HUES48 (cell line): ENCODE measurements at regions not wholly inside any gene's neighbourhood (a gene's known extent, or its start where the extent isn't known, plus 50 kb on each side); places are given as distances from the start of the nearest gene placed in this dataset.

Source experiments
- H3K27ac ChIP-seq: one replicate; pipeline ENCODE4 v1.7.0; 2013; ENCODE audit warnings: low read depth, low read length, inconsistent platforms
- H3K27me3 ChIP-seq: 2 replicates; pipeline ENCODE4 v1.6.1; 2013; ENCODE audit warnings: mild to moderate bottlenecking, low read length; ENCODE audit not compliant: control insufficient read depth, insufficient read depth
- H3K36me3 ChIP-seq: 2 replicates; pipeline ENCODE4 v1.6.1; 2013; ENCODE audit warnings: low read length; ENCODE audit not compliant: control insufficient read depth, insufficient read depth
- H3K4me1 ChIP-seq: 2 replicates; pipeline ENCODE4 v1.6.1; 2013; ENCODE audit warnings: mild to moderate bottlenecking, low read length; ENCODE audit not compliant: control insufficient read depth, insufficient read depth
- H3K4me3 ChIP-seq: 2 replicates; pipeline ENCODE4 v1.5.1; 2013; ENCODE audit warnings: mild to moderate bottlenecking, low read depth, low read length
- H3K9ac ChIP-seq: 2 replicates; pipeline ENCODE4 v1.6.1; 2013; ENCODE audit warnings: mild to moderate bottlenecking, low read depth, low read length, moderate library complexity
- H3K9me3 ChIP-seq: 2 replicates; pipeline ENCODE4 v1.6.1; 2013; ENCODE audit warnings: low read length; ENCODE audit not compliant: control insufficient read depth, insufficient read depth

DNA sequence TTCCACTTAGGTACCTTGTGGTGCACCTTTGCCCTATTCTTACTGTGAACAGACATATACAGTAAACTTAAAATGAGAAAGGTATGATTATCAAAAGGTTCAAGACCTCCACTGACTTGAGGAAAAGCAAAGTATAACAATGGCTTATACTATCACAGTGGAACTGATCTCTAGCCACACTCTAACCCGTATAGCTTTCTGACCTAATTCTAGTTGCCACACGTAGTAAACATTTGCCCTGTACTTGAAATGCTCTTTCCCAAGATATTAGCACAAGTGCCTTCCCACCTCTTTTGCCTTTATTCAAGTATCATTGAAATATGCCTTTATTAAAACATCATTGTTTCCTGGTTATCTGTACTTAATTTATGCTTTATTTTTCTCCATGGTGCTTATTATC is 250.4 kb upstream of the PPFIA2 start:
- no peaks in the 10 kb centered on the region for H3K9me3 ChIP-seq
- H3K27ac ChIP-seq: no peak overlapping the region
- no peaks in the 10 kb centered on the region for H3K36me3 ChIP-seq
- H3K4me1 ChIP-seq: no peaks in the 10 kb centered on the region
- no peak overlapping the region for H3K4me3 ChIP-seq
- H3K27me3 ChIP-seq: no peaks in the 10 kb centered on the region
- no peak overlapping the region for H3K9ac ChIP-seq

DNA sequence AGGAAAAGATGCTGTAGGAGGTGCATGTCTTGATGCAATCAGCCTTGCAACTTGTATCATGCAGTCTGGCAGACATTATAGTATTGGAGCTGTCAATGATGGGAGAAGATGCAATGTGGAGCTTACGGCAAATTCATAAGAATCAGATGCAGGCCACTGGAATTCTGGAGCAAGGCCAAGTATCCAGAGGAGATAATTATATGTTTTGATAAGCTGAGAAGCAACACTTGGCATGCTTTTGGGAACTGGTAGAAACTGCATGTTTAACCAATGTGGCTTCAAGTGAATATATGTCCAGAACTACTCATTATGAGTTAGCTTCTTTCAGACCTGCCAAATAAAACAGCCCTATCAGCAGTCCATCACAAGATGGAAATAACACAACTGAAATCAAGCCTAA is 249.1 kb upstream of the PPFIA2 start:
- Histone ChIP-seq H3K9me3 (no peaks in the 10 kb centered on the region), H3K4me1 (no peaks in the 10 kb centered on the region), H3K4me3 (no peak overlapping the region), H3K27me3 (no peaks in the 10 kb centered on the region), H3K36me3 (no peaks in the 10 kb centered on the region), H3K27ac (no peak overlapping the region), H3K9ac (no peak overlapping the region)

DNA sequence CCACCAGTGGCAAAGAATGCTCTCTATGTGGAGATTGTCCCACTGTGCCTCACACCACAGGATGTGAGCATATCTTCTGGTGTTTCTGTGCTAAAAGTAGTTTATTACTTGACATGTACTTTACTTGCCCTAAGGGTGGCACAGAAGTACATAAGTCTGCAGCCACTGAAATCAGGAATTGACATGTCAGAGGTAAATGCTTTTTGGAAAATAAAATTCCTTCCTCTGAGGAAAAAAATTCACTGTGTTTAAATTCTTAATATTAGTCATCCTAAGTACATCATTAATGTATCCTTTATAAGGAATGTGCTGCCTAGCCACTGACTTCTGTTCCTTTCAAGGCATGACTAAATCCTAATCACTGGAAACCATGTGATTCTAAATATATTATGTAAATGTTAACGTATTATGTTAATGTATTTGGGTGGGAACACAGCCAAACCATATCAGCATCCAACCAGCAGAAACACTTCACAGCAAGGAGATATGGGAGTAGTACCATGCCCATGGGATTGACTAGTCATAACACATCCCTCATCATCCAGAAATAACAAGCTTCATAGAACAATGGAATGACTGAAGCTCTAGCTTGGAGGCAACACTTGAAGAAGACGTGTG is 239.7 kb upstream of the PPFIA2 start:
- H3K9ac ChIP-seq: no peak overlapping the region
- no peaks in the 10 kb centered on the region for H3K4me1 ChIP-seq
- H3K27ac ChIP-seq: no peak overlapping the region
- H3K36me3 ChIP-seq: no peaks in the 10 kb centered on the region
- H3K9me3 ChIP-seq: peaks cover 7% of the 10 kb centered on the region; the same call in 1 of the 2 replicates
- no peak overlapping the region for H3K4me3 ChIP-seq
- no peaks in the 10 kb centered on the region for H3K27me3 ChIP-seq

DNA sequence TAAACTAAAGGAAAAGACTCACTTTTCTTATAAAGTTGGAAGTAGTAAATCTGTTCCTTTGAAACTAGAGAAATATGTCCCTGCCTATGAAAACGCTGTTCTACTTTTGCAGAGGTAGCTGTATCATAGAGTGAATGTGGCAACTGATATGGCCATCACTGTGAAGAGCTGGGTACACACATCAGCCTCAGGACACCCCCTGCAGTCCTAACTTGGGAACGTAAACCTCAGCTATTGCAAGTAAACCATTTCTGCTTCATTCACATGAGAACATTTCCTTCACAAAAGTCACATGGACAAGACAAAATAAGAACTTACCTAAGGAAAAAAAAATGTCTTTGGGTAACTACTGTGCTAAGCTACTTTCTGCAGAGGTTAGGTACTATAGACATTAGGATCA is 233.3 kb upstream of the PPFIA2 start:
- no peaks in the 10 kb centered on the region for H3K27me3 ChIP-seq
- no peak overlapping the region for H3K4me3 ChIP-seq
- no peak overlapping the region for H3K27ac ChIP-seq
- H3K9me3 ChIP-seq: peaks cover 4% of the 10 kb centered on the region; the same call in 1 of the 2 replicates
- H3K36me3 ChIP-seq: no peaks in the 10 kb centered on the region
- H3K9ac ChIP-seq: no peak overlapping the region
- peaks cover 8% of the 10 kb centered on the region; the same call in 1 of the 2 replicates for H3K4me1 ChIP-seq

DNA sequence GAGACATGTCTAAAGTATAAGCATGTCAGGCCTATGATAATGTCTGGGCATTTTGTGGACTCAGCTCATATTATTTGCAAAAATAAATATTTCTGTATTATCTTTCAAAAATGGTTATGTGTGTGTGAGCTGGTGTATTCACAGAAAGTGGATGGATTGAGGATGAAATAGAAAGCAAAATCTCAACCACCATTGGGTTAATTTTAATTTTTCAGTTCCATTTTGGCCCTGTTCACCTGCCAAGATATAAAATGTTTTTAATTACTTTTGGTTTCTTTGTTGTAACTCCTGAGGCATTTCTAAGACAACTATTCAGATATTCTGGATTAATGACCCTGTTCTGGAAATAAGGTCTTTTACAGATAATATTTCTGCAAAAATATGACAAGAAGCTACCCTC is 232.7 kb upstream of the PPFIA2 start:
- Histone ChIP-seq H3K4me1 (peaks cover 8% of the 10 kb centered on the region; the same call in 1 of the 2 replicates), H3K27me3 (no peaks in the 10 kb centered on the region), H3K4me3 (no peak overlapping the region), H3K27ac (no peak overlapping the region), H3K36me3 (no peaks in the 10 kb centered on the region), H3K9me3 (peaks cover under 1% of the 10 kb centered on the region; the same call in 1 of the 2 replicates), H3K9ac (no peak overlapping the region)

DNA sequence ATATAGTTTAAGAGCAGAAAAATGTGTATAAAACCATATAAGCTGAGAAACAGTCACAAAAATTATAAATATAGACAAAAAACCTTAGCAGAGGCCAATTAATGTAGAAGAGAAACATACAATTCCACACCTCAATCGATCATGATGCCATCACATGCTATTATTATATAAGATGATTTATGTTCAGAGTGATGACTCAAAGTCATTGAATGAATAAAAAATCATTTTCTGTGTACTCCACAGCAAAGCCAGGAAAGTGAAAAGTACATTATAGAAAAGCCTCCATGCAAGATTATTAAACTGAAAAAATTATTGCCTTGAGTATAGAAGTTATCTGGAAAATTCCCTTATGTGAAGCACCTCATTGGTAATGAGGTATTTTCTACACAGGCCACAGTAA is 229.2 kb upstream of the PPFIA2 start:
- H3K27me3 ChIP-seq: no peaks in the 10 kb centered on the region
- H3K4me1 ChIP-seq: peaks cover 8% of the 10 kb centered on the region; the same call in 1 of the 2 replicates
- no peak overlapping the region for H3K27ac ChIP-seq
- H3K9me3 ChIP-seq: no peaks in the 10 kb centered on the region
- H3K4me3 ChIP-seq: no peak overlapping the region
- no peaks in the 10 kb centered on the region for H3K36me3 ChIP-seq
- H3K9ac ChIP-seq: no peak overlapping the region

DNA sequence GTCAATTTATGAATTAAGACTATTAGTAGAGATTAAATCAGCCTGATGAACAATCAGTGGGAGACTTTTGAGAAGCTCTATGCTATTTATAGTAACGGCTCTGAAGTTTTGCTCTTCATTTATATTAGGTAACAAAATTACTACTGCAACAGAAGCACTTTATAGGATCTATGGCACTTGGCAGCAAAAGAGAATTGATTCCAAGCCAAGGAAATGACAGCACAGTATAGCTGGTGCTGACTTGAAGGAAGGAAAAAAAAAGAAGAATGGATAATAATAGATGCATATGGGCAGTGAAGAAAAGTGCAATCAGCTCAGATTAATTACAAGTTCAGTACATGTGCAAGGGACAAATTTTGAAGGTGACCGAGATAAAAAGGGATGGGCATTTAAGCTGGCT is 228.2 kb upstream of the PPFIA2 start:
- no peaks in the 10 kb centered on the region for H3K9me3 ChIP-seq

DNA sequence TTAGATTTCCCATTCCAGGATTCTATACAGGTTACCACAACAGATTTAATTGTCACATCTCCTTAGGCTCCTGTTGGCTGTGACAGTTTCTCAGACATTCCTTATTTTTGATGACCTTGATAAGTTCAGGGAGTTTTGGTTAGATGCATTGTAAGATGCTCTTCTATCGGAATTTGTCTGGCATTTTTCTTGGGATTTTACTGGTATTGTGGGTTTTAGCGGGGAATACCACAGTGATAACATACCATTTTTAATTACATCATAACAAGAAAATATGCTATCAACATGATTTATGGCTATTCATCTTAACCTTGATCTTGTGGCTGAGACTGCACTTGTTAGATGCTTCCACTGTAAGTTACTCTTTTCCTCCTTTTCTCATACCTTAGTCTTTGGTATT is 217.5 kb upstream of the PPFIA2 start:
- H3K4me1 ChIP-seq: no peaks in the 10 kb centered on the region
- H3K27ac ChIP-seq: no peak overlapping the region
- no peaks in the 10 kb centered on the region for H3K36me3 ChIP-seq
- no peaks in the 10 kb centered on the region; the same call in 1 of the 2 replicates for H3K9me3 ChIP-seq
- no peak overlapping the region for H3K9ac ChIP-seq
- no peak overlapping the region for H3K4me3 ChIP-seq
- H3K27me3 ChIP-seq: no peaks in the 10 kb centered on the region

More for the DNA sequence above, 228.2 kb upstream of the PPFIA2 start:
- no peak overlapping the region for H3K27ac ChIP-seq
- H3K36me3 ChIP-seq: no peaks in the 10 kb centered on the region
- no peaks in the 10 kb centered on the region for H3K27me3 ChIP-seq
- no peak overlapping the region for H3K9ac ChIP-seq
- H3K4me1 ChIP-seq: peaks cover 8% of the 10 kb centered on the region; the same call in 1 of the 2 replicates
- no peak overlapping the region for H3K4me3 ChIP-seq

DNA sequence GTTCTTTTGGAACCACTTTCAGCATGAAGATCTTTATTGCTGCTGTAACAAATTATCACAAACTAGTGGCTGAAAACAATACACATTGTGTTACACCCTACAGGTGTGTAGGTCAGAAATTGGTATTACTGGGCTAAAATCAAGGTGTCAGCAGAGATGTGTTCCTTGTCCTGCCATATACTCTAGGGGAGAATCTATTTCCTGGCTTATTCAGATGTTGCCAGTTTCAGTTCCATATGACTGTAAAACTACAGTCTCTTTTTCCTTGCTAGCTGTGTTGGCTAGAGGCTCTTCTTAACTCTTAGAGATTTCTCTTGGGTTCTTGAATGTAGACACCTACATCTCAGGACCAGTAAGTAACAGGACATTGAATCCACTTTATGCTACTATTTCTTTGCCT is 215.6 kb upstream of the PPFIA2 start:
- Histone ChIP-seq H3K9me3 (no peaks in the 10 kb centered on the region), H3K4me1 (no peaks in the 10 kb centered on the region), H3K9ac (no peak overlapping the region), H3K27ac (no peak overlapping the region), H3K4me3 (no peak overlapping the region), H3K27me3 (no peaks in the 10 kb centered on the region), H3K36me3 (no peaks in the 10 kb centered on the region)

DNA sequence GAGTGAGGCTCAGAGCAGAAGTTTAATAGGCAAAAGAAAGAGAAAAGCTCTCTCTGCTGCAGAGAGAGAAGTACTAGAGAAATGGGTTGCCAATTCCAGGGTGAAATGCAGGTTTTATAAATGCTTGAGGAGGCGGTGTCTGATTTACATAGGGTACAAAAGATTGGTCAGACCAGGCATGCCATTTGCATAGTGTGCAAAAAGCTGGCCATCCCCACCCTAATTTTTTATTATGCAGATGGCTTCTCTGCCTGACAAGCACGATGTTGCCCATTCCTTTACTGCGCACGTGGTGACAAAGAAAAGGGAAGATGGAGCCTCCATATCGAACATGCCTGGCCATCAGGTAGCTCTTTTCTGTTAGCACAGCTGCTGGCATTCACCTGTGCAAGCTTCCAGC is 209.3 kb upstream of the PPFIA2 start:
- no peak overlapping the region for H3K27ac ChIP-seq
- H3K4me1 ChIP-seq: no peaks in the 10 kb centered on the region
- H3K9me3 ChIP-seq: no peaks in the 10 kb centered on the region
- H3K4me3 ChIP-seq: no peak overlapping the region
- H3K9ac ChIP-seq: no peak overlapping the region
- no peaks in the 10 kb centered on the region for H3K36me3 ChIP-seq
- no peaks in the 10 kb centered on the region for H3K27me3 ChIP-seq

DNA sequence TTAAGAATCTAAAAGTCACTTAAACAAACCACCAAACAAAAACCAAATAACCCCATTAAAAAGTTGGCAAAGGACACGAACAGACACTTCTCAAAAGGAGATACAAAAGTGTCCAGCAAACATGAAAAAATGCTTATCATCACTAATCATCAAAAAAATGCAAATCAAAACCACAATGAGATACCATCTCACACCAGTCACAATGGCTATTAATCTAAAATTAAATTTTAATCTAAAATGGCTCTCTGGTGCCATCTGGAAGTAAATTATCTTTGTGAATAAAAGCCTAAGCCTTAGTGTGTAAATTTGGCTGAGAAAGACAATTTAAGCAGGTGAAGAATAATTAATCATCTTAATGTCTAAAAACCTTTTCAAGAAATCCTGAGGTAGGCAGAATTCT is 204.5 kb upstream of the PPFIA2 start:
- Histone ChIP-seq H3K4me1 (no peaks in the 10 kb centered on the region), H3K27ac (no peak overlapping the region), H3K36me3 (no peaks in the 10 kb centered on the region), H3K9me3 (no peaks in the 10 kb centered on the region), H3K9ac (no peak overlapping the region), H3K27me3 (no peaks in the 10 kb centered on the region), H3K4me3 (no peak overlapping the region)
